NCI-H460 (cell line): ENCODE measurements at regions not wholly inside any gene's neighbourhood (a gene's known extent, or its start where the extent isn't known, plus 50 kb on each side); places are given as distances from the start of the nearest gene placed in this dataset.

Source experiments
- DNase-seq: peaks from one replicate; pipeline ENCODE4 v3.0.0-alpha.2; 2016; ENCODE audit warnings: low read depth; ENCODE audit errors: extremely low read depth

DNA sequence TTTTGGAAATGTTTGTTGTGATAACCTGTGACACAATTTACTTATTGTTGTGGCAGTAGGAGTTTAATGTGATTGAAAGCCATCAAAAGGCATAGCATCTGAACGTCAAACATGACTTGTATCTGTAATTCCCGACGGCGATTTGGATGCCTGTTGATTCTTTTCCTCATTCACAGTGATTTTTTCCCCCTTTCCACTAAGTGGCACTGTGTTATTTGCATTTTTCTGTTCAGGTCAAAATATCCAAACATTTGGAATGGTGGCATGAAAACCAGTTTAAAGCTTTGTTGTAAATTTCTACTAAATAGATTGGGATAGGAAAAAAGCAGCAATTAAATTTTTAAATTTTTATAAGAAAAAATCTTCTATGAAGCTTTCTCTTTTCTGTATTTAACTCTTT is 259.9 kb upstream of the KCNH8 start:
- DNase-seq: no peak

DNA sequence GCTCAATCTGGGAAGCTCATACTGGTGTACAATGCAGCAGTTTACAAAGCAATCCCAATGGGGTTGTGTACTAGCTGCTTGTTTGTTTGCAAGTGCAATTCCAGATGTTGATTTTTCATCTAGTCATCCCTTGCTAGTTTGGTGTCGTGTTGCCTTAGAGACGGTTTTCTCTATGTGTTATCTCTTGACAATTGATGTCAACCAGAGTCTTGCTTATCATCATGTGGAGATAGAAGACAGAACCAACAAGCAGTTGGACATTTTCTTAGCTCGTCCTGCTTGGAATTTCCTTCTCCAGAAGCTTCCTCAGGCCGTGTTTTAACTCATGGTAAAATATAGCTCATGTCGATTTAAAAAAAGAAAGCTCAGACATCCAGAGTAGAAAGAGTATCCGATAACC is 262.0 kb upstream of the KCNH8 start:
- DNase-seq: no peak

- DNase-seq: no peak
These were observed 262.7 kb upstream of the KCNH8 start for GRCh38 chr3:18885612-18886011.

GRCh38 chr3:18883571-18883970 is 264.7 kb upstream of the KCNH8 start:
- DNase-seq: no peak

DNA sequence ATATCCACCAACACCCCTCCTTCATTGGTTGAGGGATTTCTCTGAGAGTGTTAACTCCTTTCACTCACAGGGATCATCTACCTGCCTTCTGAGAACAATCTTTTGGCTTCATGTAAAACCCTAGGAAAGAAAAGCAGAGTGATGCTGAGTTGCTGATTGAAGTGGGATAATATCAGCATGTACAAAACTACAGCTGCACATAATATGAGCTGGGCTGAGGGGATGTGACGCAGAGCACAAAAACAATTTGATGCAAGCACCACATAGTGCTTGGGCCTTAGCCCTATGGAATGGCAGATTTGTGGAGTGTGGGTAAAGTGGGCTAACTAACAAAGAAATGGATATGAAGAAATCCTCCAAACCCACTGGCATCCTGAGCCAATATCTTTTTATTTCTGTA is 267.6 kb upstream of the KCNH8 start:
- DNase-seq: no peak

GRCh38 chr3:18872466-18872865 is 275.8 kb upstream of the KCNH8 start:
- DNase-seq: no peak

GRCh38 chr3:18870642-18871041 is 277.7 kb upstream of the KCNH8 start:
- DNase-seq: no peak

DNA sequence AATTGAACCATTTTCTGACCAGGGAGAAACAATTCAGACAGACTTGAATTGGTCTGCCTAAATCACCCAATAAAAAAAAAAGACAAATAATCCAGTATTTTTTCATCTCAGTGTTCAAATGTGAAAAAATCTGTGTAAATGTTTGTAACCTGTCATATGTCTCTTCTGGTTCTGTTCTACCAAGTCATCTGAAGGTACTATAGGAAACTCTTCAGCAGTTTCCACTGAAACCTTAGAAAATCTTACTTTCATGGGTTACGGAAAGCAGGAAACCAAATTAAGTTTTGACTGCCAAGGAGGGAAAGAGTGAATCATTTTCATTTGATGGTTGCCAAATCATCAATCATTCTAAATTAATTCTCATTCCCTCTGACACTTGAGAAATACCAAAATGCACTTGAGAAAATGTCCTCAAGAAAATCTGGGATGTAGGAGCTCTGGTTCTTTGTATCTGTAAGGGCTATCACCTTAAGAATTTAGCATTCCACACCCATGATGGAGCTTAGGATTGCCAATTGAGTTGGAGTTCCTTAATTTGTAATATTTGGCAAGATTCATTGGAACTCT is 278.2 kb upstream of the KCNH8 start:
- no peak for DNase-seq

DNA sequence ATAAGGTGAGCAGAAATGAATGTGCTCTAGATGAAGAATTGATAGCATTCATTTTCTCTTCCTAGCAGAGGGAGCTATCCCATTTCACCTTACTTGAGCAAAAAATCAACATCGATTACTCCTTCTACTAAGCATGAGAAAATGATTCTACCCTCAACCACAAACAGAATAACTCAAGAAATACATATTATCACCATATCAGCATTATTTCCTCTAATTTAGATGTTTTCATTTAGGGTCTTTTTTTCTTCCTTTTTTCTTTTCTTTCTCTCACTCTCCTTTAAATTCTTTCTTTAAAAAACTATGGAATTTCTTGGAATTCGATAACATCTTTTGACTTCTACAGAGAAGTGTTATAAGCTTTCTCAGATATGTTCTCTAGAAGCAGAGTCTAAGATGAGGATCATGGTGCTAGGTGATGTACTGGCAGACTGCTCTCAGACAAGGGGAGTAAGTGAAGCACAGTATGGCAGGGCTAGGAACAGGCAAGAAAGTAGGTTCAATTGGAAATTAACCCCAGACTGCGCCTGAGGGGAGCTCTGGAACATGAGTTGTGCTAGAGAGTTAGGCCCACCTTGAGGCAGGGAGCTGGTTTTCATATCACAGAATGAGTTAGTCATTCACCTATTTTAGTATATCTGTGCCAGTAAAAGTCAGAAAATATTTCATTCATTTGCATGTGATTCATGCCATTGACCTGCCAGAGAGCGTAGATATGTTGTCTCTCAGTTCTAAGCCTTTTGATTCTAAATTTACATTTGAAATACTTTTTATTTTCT is 279.2 kb upstream of the KCNH8 start:
- no peak for DNase-seq

GRCh38 chr3:18866899-18867298 is 281.4 kb upstream of the KCNH8 start:
- no peak for DNase-seq

GRCh38 chr3:18864933-18865731 is 283.2 kb upstream of the KCNH8 start:
- no peak for DNase-seq

DNA sequence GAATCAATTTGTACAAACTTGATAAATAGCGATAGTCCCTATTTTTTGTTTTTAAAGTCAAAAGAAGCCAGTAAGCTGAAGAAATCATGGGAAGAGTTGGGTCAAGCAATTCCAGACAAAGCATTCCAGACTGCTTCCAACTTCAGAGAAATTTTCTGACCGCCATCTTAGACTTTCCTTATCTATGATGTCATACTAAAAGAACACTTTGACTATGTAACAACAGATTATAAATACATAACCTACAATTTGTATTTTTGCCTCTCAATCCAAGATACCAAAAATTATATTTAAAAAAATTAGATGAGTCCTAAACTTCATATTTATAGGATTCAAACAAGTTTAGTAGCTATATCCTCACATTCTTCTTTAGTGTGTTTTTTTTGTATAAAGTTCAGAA is 286.2 kb upstream of the KCNH8 start:
- DNase-seq: no peak

- DNase-seq: no peak
These were observed 287.2 kb upstream of the KCNH8 start for GRCh38 chr3:18861137-18861536.

DNA sequence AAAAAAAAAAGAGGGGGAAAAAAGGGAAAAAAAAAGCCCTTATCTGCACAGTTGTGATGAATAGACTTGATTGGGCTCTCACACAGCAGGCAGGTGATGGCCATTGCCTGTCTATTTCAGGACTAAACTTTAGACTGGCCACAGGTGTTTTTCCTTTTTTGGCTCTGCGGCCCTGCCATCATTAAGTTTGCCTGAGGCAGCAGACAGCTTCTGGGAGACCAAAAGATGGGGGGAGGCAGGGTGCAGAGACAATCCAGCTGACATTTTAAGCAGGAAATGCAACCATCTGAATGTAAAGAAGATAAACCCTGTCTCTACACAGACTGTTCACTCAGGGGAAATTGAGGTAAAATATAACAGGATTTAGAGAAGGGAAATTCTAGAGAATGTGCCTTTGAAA is 295.0 kb upstream of the KCNH8 start:
- no peak for DNase-seq

- peak; percentile 5 for DNase-seq
These were observed 300.6 kb upstream of the KCNH8 start for GRCh38 chr3:18847583-18848197.

DNA sequence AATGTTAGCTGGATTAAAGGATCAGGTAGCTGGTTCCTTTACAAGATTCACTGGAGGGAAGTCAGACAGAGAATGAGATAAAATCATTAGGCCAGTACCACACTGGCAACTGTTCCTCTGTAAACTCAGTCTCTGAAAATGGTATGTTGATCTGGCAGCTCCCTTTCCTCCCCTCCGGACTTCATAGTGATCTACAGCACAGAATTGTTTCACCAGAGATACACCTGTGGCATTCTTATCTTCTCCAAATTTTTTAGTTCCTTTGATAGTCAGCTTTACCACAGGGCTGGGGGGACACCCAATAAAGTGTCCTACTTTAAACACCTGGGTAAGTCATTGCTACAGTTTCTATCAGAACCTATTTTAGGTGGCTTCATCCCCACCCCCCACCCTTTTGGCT is 304.3 kb upstream of the KCNH8 start:
- DNase-seq: no peak

GRCh38 chr3:18843188-18843587 is 305.1 kb upstream of the KCNH8 start:
- no peak for DNase-seq

- DNase-seq: no peak
These were observed 306.6 kb upstream of the KCNH8 start for GRCh38 chr3:18841422-18842343.

GRCh38 chr3:18840535-18841137 is 307.7 kb upstream of the KCNH8 start:
- DNase-seq: no peak

GRCh38 chr3:18838758-18839157 is 309.6 kb upstream of the KCNH8 start:
- DNase-seq: no peak
